GM12878 (cell line): ENCODE measurements at regions not wholly inside any gene's neighbourhood (a gene's known extent, or its start where the extent isn't known, plus 50 kb on each side); places are given as distances from the start of the nearest gene placed in this dataset.

Source experiments
- ATAC-seq: fragments of 200-7000 bp; cut with Tn5 transposase; 3 replicates; pipeline ENCODE4 v1.9.1; 2020; ENCODE audit warnings: mild to moderate bottlenecking, moderate library complexity
- BruUV-seq: library from RNA; stranded (reverse); fragments of 400-500 nt; replicated peaks from 2 replicates; lab custom pipeline; 2021; lab: Mats Ljungman, UMichigan
- CTCF ChIA-PET: fragments of 300-600 bp; sonication (Branson Sonifier 250); formaldehyde crosslinking; extraction: SDS; loops from one replicate; lab custom pipeline; 2021; ENCODE audit warnings: inconsistent platforms; lab: Yijun Ruan, JAX
- POLR2A ChIA-PET: fragments of 350-600 bp; formaldehyde crosslinking; extraction: SDS; loops from one replicate; lab custom pipeline; 2021; ENCODE audit warnings: inconsistent platforms; lab: Charles Lee
- RAD21 ChIA-PET: fragments of 300-600 bp; sonication (Branson Sonifier 250); formaldehyde crosslinking; loops from one replicate; lab custom pipeline; 2023; ENCODE audit warnings: antibody characterized with exemption; ENCODE audit not compliant: unreplicated experiment; lab: Charles Lee
- SMC1A ChIA-PET: fragments of 300-600 bp; sonication (Branson Sonifier 250); formaldehyde crosslinking; loops from one replicate; lab custom pipeline; 2023; ENCODE audit not compliant: unreplicated experiment, uncharacterized antibody; lab: Charles Lee
- DNase-seq: peaks from one replicate; pipeline ENCODE4 v3.0.0-alpha.2; 2011; ENCODE audit warnings: low read depth, low spot score
- FAIRE-seq: peaks from 3 replicates; lab custom pipeline; 2011; peaks lifted over from hg19 to GRCh38; lab: Jason Lieb, UNC
- H2AFZ ChIP-seq: 2 replicates; pipeline ENCODE4 v1.6.0; 2011; ENCODE audit warnings: low read depth, low read length, control low read depth; ENCODE audit not compliant: control insufficient read depth
- H3K27ac ChIP-seq: 2 replicates; pipeline ENCODE4 v1.5.1; 2011; ENCODE audit warnings: control low read depth; ENCODE audit not compliant: control insufficient read depth, insufficient read depth
- H3K27me3 ChIP-seq, 2 experiments: replicated peaks in 1 of 2; 2 replicates each; pipeline versions ENCODE4 v1.6.0 to v1.6.1; 2011; ENCODE audit warnings: low read length in 1 of 2; ENCODE audit not compliant: control insufficient read depth in 2 of 2, insufficient read depth in 2 of 2
- H3K36me3 ChIP-seq, 2 experiments: 2 replicates each; pipeline ENCODE4 v1.5.1; 2011; ENCODE audit warnings: low read length in 1 of 2; ENCODE audit not compliant: control insufficient read depth in 2 of 2, insufficient read depth in 2 of 2
- H3K4me1 ChIP-seq: 2 replicates; pipeline ENCODE4 v1.6.1; 2011; ENCODE audit warnings: mild to moderate bottlenecking, low read length, moderate library complexity, mixed read lengths; ENCODE audit not compliant: control insufficient read depth, insufficient read depth
- H3K4me2 ChIP-seq: 2 replicates; pipeline ENCODE4 v1.6.0; 2011; ENCODE audit warnings: control low read depth; ENCODE audit not compliant: control insufficient read depth, insufficient read depth
- H3K4me3 ChIP-seq: fragments of 200-600 bp; sonication (generic); 2 replicates; pipeline ENCODE4 v1.5.1; 2016
- H3K79me2 ChIP-seq: 2 replicates; pipeline ENCODE4 v1.6.0; 2011; ENCODE audit warnings: low read length; ENCODE audit not compliant: control insufficient read depth, insufficient read depth
- H3K9ac ChIP-seq: 2 replicates; pipeline ENCODE4 v1.8.0; 2011; ENCODE audit warnings: low read length, control low read depth, mixed read lengths; ENCODE audit not compliant: control insufficient read depth, insufficient read depth
- H3K9me3 ChIP-seq: replicated peaks from 3 replicates; pipeline ENCODE4 v1.5.1; 2011; ENCODE audit warnings: mild to moderate bottlenecking, low read length; ENCODE audit not compliant: control insufficient read depth, insufficient read depth
- H4K20me1 ChIP-seq: 2 replicates; pipeline ENCODE4 v1.6.0; 2011; ENCODE audit not compliant: control insufficient read depth, insufficient read depth
- BACH1 ChIP-seq: fragments of 450-650 bp; IDR thresholded peaks from 2 replicates; pipeline ENCODE4 v1.6.1; 2017; ENCODE audit warnings: mild to moderate bottlenecking, borderline replicate concordance
- CBX3 ChIP-seq: fragments of 200-600 bp; sonication (generic); IDR thresholded peaks from 2 replicates; pipeline ENCODE4 v1.6.1; 2016; ENCODE audit warnings: low read depth, borderline replicate concordance
- EZH2 ChIP-seq: IDR thresholded peaks from 2 replicates; pipeline ENCODE4 v1.6.1; 2012; ENCODE audit warnings: low read depth, mild to moderate bottlenecking, control low read depth, inconsistent platforms, low read length, borderline replicate concordance; ENCODE audit not compliant: control insufficient read depth
- MEF2A ChIP-seq: IDR thresholded peaks from 2 replicates; pipeline ENCODE4 v1.6.1; 2011; ENCODE audit warnings: low read depth, mild to moderate bottlenecking, low read length, moderate library complexity; ENCODE audit not compliant: insufficient read depth
- RB1 ChIP-seq: fragments of 450-650 bp; formaldehyde crosslinking; IDR thresholded peaks from 2 replicates; pipeline ENCODE4 v1.6.1; 2017; ENCODE audit warnings: mild to moderate bottlenecking, borderline replicate concordance
- SMAD5 ChIP-seq: IDR thresholded peaks from 2 replicates; pipeline ENCODE4 v1.6.1; 2016; ENCODE audit warnings: antibody characterized with exemption, low read depth
- SP1 ChIP-seq: IDR thresholded peaks from one replicate; pipeline ENCODE4 v1.6.1; 2011; ENCODE audit warnings: low read depth, low read length
- SUPT20H ChIP-seq: IDR thresholded peaks from 2 replicates; pipeline ENCODE4 v1.6.1; 2011; ENCODE audit warnings: low read depth, mild to moderate bottlenecking, low read length, moderate library complexity, borderline replicate concordance; ENCODE audit not compliant: control insufficient read depth
- TBL1XR1 ChIP-seq: IDR thresholded peaks from 2 replicates; pipeline ENCODE4 v1.6.1; 2012; ENCODE audit warnings: low read depth, low read length, improper control_type of control experiment
- TCF12 ChIP-seq: IDR thresholded peaks from 2 replicates; pipeline ENCODE4 v1.6.1; 2011; ENCODE audit warnings: low read depth, mild to moderate bottlenecking, low read length
- ZNF24 ChIP-seq: fragments of 450-650 bp; IDR thresholded peaks from 2 replicates; pipeline ENCODE4 v1.6.1; 2017; ENCODE audit warnings: antibody characterized with exemption, mild to moderate bottlenecking
- ZNF592 ChIP-seq: fragments of 450-650 bp; IDR thresholded peaks from 2 replicates; pipeline ENCODE4 v1.6.1; 2017; ENCODE audit warnings: mild to moderate bottlenecking, moderate library complexity
- ZNF687 ChIP-seq: fragments of 450-650 bp; IDR thresholded peaks from 2 replicates; pipeline ENCODE4 v1.6.1; 2017; ENCODE audit warnings: mild to moderate bottlenecking, moderate library complexity
- WGBS: methylation state at CpG from one replicate; pipeline ENCODE4 v1.1.6; 2016; ENCODE audit warnings: low lambda C conversion rate; ENCODE audit not compliant: insufficient replicate concordance, insufficient coverage; ENCODE audit errors: missing lambda C conversion rate; 5-methylcytosine and 5-hydroxymethylcytosine counted together
- in situ Hi-C: fragments of 300-500 bp; cut with MboI; formaldehyde crosslinking; loops from 9 replicates; pipeline ENCODE4 v1.14.3; 2018; ENCODE audit warnings: mixed read lengths
- intact Hi-C: fragments of 100-400 bp; cut with micrococcal nuclease; formaldehyde crosslinking; loops from one replicate; pipeline ENCODE4 v1.14.2; 2022; ENCODE audit not compliant: unreplicated experiment

GRCh38 chr2:198706476-198707082 lies 751.2 kb downstream of the SATB2 start:
- H4K20me1 ChIP-seq = no peaks in the 10 kb centered on the region
- ChIA-PET POLR2A (interaction anchor here (1.1 to 3.0 kb wide), 6 partner anchors 9 to 35 kb away, joined by 3 to 8 read pairs (median 3); no protein-coding TSS in a partner anchor), RAD21 (interaction anchor here (1.0 to 2.9 kb wide), 9 partner anchors 10 to 207 kb away, joined by 3 to 23 read pairs (median 6); no protein-coding TSS in a partner anchor), CTCF (interaction anchor here (1.5 to 2.1 kb wide), 2 partner anchors 48 to 202 kb away, joined by 4 to 8 read pairs; no protein-coding TSS in a partner anchor), SMC1A (interaction anchor here (0.8 to 3.4 kb wide), 17 partner anchors 8 to 207 kb away, joined by 3 to 20 read pairs (median 5); no protein-coding TSS in a partner anchor)
- no peak for FAIRE-seq
- H3K79me2 ChIP-seq = no peaks in the 10 kb centered on the region
- H3K4me2 ChIP-seq = no peak overlapping the region
- in situ Hi-C loops (no loop called here), intact Hi-C loops (no loop called here)
- H3K27ac ChIP-seq = no peak overlapping the region
- no peaks in the 10 kb centered on the region for H3K36me3 ChIP-seq
- no peaks in the 10 kb centered on the region for H3K4me1 ChIP-seq
- no peaks in the 10 kb centered on the region for H3K27me3 ChIP-seq
- DNase-seq = no peak
- 11% methylated on average over 1 of the region's 1 CpG for WGBS
- H3K4me3 ChIP-seq = no peak overlapping the region
- no peak overlapping the region for H2AFZ ChIP-seq
- ATAC-seq = no peak
- no TSS peak for BruUV-seq
- no peaks in the 10 kb centered on the region for H3K9me3 ChIP-seq
- no peak overlapping the region for H3K9ac ChIP-seq
- TF ChIP-seq SMAD5 = no peak
- TF ChIP-seq BACH1 = no peak
- TF ChIP-seq EZH2 = no peak
- no peak for TF ChIP-seq ZNF24
- TF ChIP-seq SUPT20H = no peak
- TF ChIP-seq ZNF592 = no peak
- TF ChIP-seq MEF2A = no peak
- TF ChIP-seq SP1 = no peak
- no peak for TF ChIP-seq RB1
- TF ChIP-seq TCF12 = no peak
- TF ChIP-seq CBX3 = no peak
- TF ChIP-seq TBL1XR1 = no peak
- TF ChIP-seq ZNF687 = no peak
